ENCODE measurements at regions not wholly inside any gene's neighbourhood (a gene's known extent, or its start where the extent isn't known, plus 50 kb on each side); places are given as distances from the start of the nearest gene placed in this dataset.

DNA sequence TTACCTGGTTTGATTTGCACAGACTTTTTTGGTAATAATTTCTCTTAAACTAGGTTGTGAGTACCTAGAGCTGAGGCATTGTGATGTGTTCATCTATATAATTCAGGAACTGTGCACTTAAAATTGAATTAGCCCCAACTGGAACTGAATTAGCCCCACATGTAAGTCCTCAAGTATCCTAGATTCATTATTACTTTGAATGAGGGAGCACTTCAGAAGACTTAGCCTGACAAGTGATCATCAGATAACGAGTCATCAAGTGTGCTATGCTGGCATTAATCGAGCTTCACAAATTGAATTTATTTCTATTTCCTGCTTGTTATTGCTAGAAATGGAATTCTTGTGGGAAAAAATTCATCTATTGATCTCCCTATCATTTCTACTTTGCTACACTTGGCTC lies 323.4 kb upstream of the SEMA3D start:
- 77 to 87% methylated on average over 2 of the region's 2 CpGs for WGBS, 2 donors
- ATAC-seq (no peak), DNase-seq (no peak)
- TF ChIP-seq, protein P1, sequence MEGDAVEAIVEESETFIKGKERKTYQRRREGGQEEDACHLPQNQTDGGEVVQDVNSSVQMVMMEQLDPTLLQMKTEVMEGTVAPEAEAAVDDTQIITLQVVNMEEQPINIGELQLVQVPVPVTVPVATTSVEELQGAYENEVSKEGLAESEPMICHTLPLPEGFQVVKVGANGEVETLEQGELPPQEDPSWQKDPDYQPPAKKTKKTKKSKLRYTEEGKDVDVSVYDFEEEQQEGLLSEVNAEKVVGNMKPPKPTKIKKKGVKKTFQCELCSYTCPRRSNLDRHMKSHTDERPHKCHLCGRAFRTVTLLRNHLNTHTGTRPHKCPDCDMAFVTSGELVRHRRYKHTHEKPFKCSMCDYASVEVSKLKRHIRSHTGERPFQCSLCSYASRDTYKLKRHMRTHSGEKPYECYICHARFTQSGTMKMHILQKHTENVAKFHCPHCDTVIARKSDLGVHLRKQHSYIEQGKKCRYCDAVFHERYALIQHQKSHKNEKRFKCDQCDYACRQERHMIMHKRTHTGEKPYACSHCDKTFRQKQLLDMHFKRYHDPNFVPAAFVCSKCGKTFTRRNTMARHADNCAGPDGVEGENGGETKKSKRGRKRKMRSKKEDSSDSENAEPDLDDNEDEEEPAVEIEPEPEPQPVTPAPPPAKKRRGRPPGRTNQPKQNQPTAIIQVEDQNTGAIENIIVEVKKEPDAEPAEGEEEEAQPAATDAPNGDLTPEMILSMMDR (IDR thresholded peaks at IDR 0.05), result no peak
- no peaks in the 10 kb centered on the region for H3K27me3 ChIP-seq
- intact Hi-C loops (cut with DNase I), result no loop called here
- H3K36me3 ChIP-seq, result no peaks in the 10 kb centered on the region
- H3K4me3 ChIP-seq, result no peak overlapping the region
- no peaks in the 10 kb centered on the region for H3K4me1 ChIP-seq
- no peaks in the 10 kb centered on the region for H3K9me3 ChIP-seq
- H3K27ac ChIP-seq, result no peak overlapping the region

DNA sequence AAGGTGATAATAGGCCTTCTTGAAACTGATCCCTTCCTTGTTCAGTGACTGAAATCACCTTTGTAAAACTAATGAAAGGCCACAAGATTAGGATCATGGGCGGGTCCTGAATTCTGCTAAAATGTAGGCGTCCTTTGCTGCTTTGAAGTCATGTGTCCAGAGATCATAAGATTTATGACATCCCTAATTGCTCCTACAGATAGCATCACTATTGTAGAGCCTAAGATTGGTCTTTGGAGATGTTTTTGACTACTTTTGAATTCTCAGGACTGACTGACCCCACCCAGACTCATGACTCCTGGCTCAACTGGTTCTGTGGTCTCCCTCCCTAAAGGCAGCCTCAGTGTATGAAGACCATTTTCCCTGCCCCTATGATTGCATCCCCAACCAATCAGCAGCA lies 322.6 kb upstream of the SEMA3D start:
- no peaks in the 10 kb centered on the region for H3K9me3 ChIP-seq
- intact Hi-C loops (cut with DNase I), result no loop called here
- H3K4me3 ChIP-seq, result no peak overlapping the region
- H3K36me3 ChIP-seq, result no peaks in the 10 kb centered on the region
- no peak overlapping the region for H3K27ac ChIP-seq
- H3K4me1 ChIP-seq, result no peaks in the 10 kb centered on the region
- H3K27me3 ChIP-seq, result no peaks in the 10 kb centered on the region
- TF ChIP-seq, protein P1 (IDR thresholded peaks at IDR 0.05), result no peak
- no peak for ATAC-seq
- no peak for DNase-seq
- 74 to 86% methylated on average over 2 of the region's 2 CpGs for WGBS, 2 donors

DNA sequence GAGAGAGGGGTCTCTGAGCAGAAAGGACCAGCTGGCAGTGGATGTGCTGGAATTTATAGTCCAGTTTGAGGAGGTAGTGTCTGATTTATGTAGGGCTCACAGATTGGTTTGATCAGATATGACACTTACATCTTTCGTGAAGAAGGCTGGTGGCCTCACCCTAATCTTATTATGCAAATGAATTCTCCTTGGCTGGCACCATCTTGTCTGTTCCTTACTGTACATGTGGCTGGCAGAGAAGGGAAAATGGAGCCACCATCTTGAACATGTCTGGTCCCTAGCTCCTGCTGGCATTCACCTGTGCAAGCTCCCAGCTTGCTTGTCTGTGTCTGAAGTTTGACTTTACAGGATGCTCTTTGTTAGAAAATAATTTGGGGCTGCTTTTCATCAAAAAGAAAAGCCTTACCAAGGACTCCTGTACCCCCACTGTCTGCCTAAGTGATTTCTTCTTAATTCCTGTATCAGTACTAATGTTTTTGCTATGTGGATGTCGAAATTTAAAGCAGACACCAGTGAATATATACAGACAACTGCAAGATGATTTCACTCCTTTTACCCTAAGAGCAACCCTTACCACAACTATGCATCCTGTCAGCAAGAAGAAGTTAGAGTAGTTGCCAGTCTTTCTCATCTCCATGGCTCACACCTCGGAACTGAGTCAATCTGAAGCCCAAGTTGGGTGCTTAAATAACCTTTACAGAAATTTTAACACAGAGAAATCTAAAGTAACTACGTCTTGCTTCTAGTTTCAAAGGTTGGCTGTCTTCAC lies 322.0 kb upstream of the SEMA3D start:
- no peaks in the 10 kb centered on the region for H3K4me1 ChIP-seq
- intact Hi-C loops (cut with DNase I), result no loop called here
- H3K36me3 ChIP-seq, result no peaks in the 10 kb centered on the region
- H3K27me3 ChIP-seq, result no peaks in the 10 kb centered on the region
- no peak overlapping the region for H3K4me3 ChIP-seq
- no peak for ATAC-seq
- no peak for DNase-seq
- H3K27ac ChIP-seq, result no peak overlapping the region
- H3K9me3 ChIP-seq, result peaks cover 0 to 3% (median 0%) of the 10 kb centered on the region in 11 donors
- TF ChIP-seq, protein P1 (IDR thresholded peaks at IDR 0.05), result no peak
- 68 to 76% methylated on average over 4 of the region's 4 CpGs for WGBS, 2 donors

DNA sequence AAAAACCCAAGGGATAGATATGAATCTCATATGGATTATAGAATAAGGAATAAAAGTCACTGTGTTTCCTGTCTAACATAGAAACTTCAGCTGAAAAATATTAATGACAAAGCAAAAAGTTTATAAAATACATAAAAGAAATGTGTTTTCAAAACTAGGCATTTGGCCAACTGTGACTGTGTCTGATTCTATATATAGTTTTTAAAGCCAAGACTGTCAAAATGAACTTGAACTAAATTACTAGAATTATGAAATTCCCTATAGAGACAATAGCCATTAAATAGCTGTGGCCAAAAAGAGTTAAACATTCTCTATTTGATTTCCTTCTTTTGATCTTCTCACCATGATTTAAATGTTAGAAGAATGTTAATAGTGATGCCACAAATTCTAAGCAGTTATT lies 311.2 kb upstream of the SEMA3D start:
- no peaks in the 10 kb centered on the region for H3K4me1 ChIP-seq
- no peaks in the 10 kb centered on the region for H3K36me3 ChIP-seq
- TF ChIP-seq, protein P1 (IDR thresholded peaks at IDR 0.05), result no peak
- DNase-seq (no peak), ATAC-seq (no peak)
- no peak overlapping the region for H3K27ac ChIP-seq
- H3K9me3 ChIP-seq, result peaks cover 0 to 10% (median 0%) of the 10 kb centered on the region in 11 donors
- no peaks in the 10 kb centered on the region for H3K27me3 ChIP-seq
- intact Hi-C loops (cut with DNase I), result no loop called here
- no peak overlapping the region for H3K4me3 ChIP-seq
